ENCODE measurements at regions not wholly inside any gene's neighbourhood (a gene's known extent, or its start where the extent isn't known, plus 50 kb on each side); places are given as distances from the start of the nearest gene placed in this dataset.

GRCh38 chr9:135290086-135290485 lies 189.5 kb upstream of the PPP1R26 start:
- no TSS peak for BruUV-seq (replicated peaks)
- Mint-ChIP-seq H3K36me3 (ENCODE audit: insufficient read depth, unreplicated experiment) (no peaks in the 10 kb centered on the region), H3K4me1 (ENCODE audit: insufficient read depth, unreplicated experiment) (no peaks in the 10 kb centered on the region), H3K9me3 (ENCODE audit: unreplicated experiment) (peaks cover 9% of the 10 kb centered on the region), H3K27me3 (ENCODE audit: insufficient read depth, unreplicated experiment) (peaks cover 34% of the 10 kb centered on the region), H3K4me3 (ENCODE audit: unreplicated experiment) (no peak overlapping the region), H3K27ac (ENCODE audit: low read depth, unreplicated experiment) (no peak overlapping the region)
- intact Hi-C loops (cut with micrococcal nuclease) = no loop called here
- ChIA-PET CTCF (no interaction called here), POLR2A (no interaction called here)
- DNase-seq (ENCODE audit: unreplicated experiment) = no peak
- TF ChIP-seq CTCF (IDR thresholded peaks at IDR 0.05; ENCODE audit: unreplicated experiment) = no peak

- Mint-ChIP-seq H3K4me3 (ENCODE audit: unreplicated experiment) (no peak overlapping the region), H3K36me3 (ENCODE audit: insufficient read depth, unreplicated experiment) (no peaks in the 10 kb centered on the region), H3K9me3 (ENCODE audit: unreplicated experiment) (peaks cover 9% of the 10 kb centered on the region), H3K4me1 (ENCODE audit: insufficient read depth, unreplicated experiment) (no peaks in the 10 kb centered on the region), H3K27ac (ENCODE audit: low read depth, unreplicated experiment) (no peak overlapping the region), H3K27me3 (ENCODE audit: insufficient read depth, unreplicated experiment) (peaks cover 35% of the 10 kb centered on the region)
- ChIA-PET POLR2A (no interaction called here), CTCF (no interaction called here)
- DNase-seq (ENCODE audit: unreplicated experiment) = no peak
- no TSS peak for BruUV-seq (replicated peaks)
- no peak for TF ChIP-seq CTCF (IDR thresholded peaks at IDR 0.05; ENCODE audit: unreplicated experiment)
- intact Hi-C loops (cut with micrococcal nuclease) = no loop called here
Measured at GRCh38 chr9:135290566-135290965, 189.0 kb upstream of the PPP1R26 start.

DNA sequence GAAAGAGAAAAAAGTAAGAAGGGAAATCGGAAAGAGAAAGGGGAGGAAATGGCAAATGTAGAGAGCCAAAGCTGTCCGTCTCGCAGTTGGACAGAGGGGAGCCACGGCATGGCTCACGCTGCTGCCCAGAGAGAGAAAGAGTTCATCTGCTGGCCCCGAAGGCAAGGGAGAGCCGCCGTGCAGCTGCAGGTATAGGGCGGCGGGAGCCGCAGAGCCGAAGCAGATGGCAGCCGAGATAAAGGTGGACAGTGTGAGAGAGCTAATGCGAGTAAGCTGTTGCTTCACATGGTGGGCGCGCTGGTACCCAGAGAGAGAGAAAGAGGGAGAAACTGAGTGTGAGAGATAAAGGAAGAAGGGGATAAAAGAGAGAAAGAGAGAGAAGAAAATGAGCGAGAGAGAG lies 188.4 kb upstream of the PPP1R26 start:
- POLR2A ChIA-PET = no interaction called here
- no TSS peak for BruUV-seq (replicated peaks)

DNA sequence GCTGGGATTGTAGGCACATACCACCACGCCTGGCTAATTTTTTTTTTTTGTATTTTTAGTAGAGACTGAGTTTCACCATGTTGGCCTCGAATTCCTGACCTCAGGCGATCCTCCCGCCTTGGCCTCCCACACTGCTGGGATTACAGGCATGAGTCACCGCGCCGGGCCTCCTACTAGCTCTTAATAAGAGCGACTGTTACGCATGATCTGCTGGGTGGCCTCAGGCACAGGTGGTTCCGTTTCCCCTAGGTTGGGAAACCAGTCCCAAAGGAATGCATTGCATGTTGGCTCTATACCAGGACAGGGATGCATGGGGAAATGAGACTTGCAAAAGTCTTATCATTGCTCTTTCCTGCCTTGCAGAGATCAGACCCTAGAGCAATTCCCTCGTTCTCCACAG lies 184.7 kb upstream of the PPP1R26 start:
- ChIA-PET CTCF (no interaction called here), POLR2A (interaction anchor here (1.2 kb wide), 1 partner anchor 13 kb away, joined by 3 read pairs; no protein-coding TSS in a partner anchor)
- intact Hi-C loops (cut with micrococcal nuclease) = no loop called here
- DNase-seq (ENCODE audit: unreplicated experiment) = peak; percentile 84
- H3K27me3 Mint-ChIP-seq (ENCODE audit: insufficient read depth, unreplicated experiment) = peaks cover 62% of the 10 kb centered on the region
- H3K9me3 Mint-ChIP-seq (ENCODE audit: unreplicated experiment) = no peaks in the 10 kb centered on the region
- H3K4me1 Mint-ChIP-seq (ENCODE audit: insufficient read depth, unreplicated experiment) = no peaks in the 10 kb centered on the region
- no peak overlapping the region for H3K4me3 Mint-ChIP-seq (ENCODE audit: unreplicated experiment)
- H3K27ac Mint-ChIP-seq (ENCODE audit: low read depth, unreplicated experiment) = no peak overlapping the region
- H3K36me3 Mint-ChIP-seq (ENCODE audit: insufficient read depth, unreplicated experiment) = no peaks in the 10 kb centered on the region
- no peak for TF ChIP-seq CTCF (IDR thresholded peaks at IDR 0.05; ENCODE audit: unreplicated experiment)
- no TSS peak for BruUV-seq (replicated peaks)

More for the DNA sequence above, 188.4 kb upstream of the PPP1R26 start:
- Mint-ChIP-seq H3K27ac (ENCODE audit: low read depth, unreplicated experiment) (no peak overlapping the region), H3K36me3 (ENCODE audit: insufficient read depth, unreplicated experiment) (no peaks in the 10 kb centered on the region), H3K4me1 (ENCODE audit: insufficient read depth, unreplicated experiment) (no peaks in the 10 kb centered on the region), H3K27me3 (ENCODE audit: insufficient read depth, unreplicated experiment) (peaks cover 41% of the 10 kb centered on the region), H3K4me3 (ENCODE audit: unreplicated experiment) (no peak overlapping the region), H3K9me3 (ENCODE audit: unreplicated experiment) (peaks cover 9% of the 10 kb centered on the region)
- CTCF ChIA-PET = no interaction called here
- DNase-seq (ENCODE audit: unreplicated experiment) = no peak
- intact Hi-C loops (cut with micrococcal nuclease) = no loop called here
- no peak for TF ChIP-seq CTCF (IDR thresholded peaks at IDR 0.05; ENCODE audit: unreplicated experiment)

All from MCF 10A (cell line).